AG09319 (cell line): ENCODE measurements at regions not wholly inside any gene's neighbourhood (a gene's known extent, or its start where the extent isn't known, plus 50 kb on each side); places are given as distances from the start of the nearest gene placed in this dataset.

Experiments
- DNase-seq: peaks from one replicate; pipeline ENCODE4 v3.0.0-alpha.2; 2010; ENCODE audit warnings: low read depth; ENCODE audit errors: extremely low read depth
- TF ChIP-seq, protein P1 (sequence below): IDR thresholded peaks from 2 replicates; pipeline ENCODE4 v1.5.1; 2011; ENCODE audit warnings: low read depth, mild to moderate bottlenecking, inconsistent platforms, low read length, moderate library complexity

DNA sequence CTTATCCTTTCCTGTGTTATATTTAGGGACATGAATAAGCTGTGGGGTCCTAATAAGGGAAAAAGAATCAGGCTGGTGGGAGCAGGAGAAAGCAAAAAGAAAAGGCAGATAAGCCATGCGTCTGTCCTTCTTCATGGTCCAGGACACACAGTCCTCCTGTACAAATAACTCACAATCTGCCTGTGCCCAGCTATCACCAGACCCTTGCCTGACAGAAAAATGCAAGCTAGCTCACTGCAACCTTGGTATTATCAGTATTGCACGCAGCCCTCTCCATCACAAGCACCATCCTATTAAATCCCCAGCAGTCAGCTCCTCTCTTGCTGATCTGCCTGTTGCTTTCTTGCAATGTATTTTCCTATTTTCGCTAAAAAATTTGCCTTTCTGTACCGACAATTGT is 78.0 kb downstream of the NEURL3 start:
- TF ChIP-seq, protein P1, sequence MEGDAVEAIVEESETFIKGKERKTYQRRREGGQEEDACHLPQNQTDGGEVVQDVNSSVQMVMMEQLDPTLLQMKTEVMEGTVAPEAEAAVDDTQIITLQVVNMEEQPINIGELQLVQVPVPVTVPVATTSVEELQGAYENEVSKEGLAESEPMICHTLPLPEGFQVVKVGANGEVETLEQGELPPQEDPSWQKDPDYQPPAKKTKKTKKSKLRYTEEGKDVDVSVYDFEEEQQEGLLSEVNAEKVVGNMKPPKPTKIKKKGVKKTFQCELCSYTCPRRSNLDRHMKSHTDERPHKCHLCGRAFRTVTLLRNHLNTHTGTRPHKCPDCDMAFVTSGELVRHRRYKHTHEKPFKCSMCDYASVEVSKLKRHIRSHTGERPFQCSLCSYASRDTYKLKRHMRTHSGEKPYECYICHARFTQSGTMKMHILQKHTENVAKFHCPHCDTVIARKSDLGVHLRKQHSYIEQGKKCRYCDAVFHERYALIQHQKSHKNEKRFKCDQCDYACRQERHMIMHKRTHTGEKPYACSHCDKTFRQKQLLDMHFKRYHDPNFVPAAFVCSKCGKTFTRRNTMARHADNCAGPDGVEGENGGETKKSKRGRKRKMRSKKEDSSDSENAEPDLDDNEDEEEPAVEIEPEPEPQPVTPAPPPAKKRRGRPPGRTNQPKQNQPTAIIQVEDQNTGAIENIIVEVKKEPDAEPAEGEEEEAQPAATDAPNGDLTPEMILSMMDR: no peak
- no peak for DNase-seq

DNA sequence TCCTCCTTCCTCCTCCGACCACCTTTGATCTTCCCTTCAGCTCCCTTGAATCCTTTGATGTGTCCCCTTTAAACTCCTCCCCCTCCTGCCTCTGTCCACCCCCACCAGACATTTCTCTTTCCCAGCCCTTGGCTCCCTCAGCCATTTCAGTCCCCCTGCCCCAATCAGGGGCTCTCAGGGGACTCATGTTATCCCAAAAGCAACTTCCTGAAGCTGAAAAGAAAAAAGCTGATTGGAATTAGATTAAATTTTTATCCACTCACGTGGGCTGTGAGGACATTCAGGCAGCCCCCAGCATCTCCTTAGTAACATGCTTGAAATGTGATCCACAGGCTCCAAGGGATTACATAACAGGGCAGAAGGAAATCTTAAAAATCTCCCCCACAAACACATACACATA is 81.3 kb downstream of the NEURL3 start:
- TF ChIP-seq, protein P1: no peak
- peak; percentile 8 for DNase-seq
